Ovary (tissue), 3 donors: ENCODE measurements at regions not wholly inside any gene's neighbourhood (a gene's known extent, or its start where the extent isn't known, plus 50 kb on each side); places are given as distances from the start of the nearest gene placed in this dataset.

Source experiments
- CTCF ChIP-seq, 3 donors: fragments of 450-650 bp in 2 of 3; fragments of 200-600 bp in 1 of 3; IDR thresholded peaks; one replicate each; pipeline versions ENCODE4 v1.5.1 to v1.8.0; 2016 to 2022; ENCODE audit warnings: antibody characterized with exemption in 3 of 3, mild to moderate bottlenecking in 1 of 3
- EP300 ChIP-seq: sonication (generic); formaldehyde crosslinking; IDR thresholded peaks from one replicate; pipeline ENCODE4 v1.6.1; 2017; ENCODE audit warnings: antibody characterized with exemption
- POLR2A ChIP-seq: fragments of 450-650 bp; IDR thresholded peaks from one replicate; pipeline ENCODE4 v1.6.1; 2017; ENCODE audit warnings: antibody characterized with exemption, mild to moderate bottlenecking, moderate library complexity
- donor health status: DM: no; HTN: no; CAD: no.

DNA sequence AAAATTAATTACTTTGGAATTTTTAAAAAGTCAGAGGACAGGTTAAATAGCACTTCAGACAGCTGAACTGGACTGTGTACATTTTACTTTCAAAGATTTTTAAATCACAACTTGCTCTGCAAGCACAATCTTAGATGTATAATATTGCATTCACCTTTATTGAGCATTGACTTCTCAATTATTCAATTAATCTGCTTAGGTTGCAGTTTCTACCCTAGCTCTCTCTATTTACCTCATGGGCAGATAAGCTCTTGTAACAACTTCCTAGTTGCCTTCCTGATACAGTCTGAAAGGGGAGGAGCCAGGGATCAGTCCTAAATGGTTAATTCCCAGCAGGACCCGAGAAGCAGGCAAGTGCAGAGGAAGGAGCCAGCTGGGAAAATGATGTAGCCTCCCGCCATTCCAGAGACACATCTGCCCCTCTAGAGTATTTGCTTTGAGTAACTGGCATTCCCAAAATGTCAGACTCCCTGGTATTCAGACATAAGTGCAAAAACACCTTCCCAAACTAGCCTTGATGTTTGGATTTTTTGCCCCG lies 302.8 kb downstream of the GALC start:
- TF ChIP-seq POLR2A (no peak), CTCF (IDR thresholded peaks at IDR 0.05) (no peak), EP300 (no peak)
